ENCODE measurements at regions not wholly inside any gene's neighbourhood (a gene's known extent, or its start where the extent isn't known, plus 50 kb on each side); places are given as distances from the start of the nearest gene placed in this dataset.

- TF ChIP-seq USF1 (IDR thresholded peaks at IDR 0.05) (0 out of 2 replicates have a peak, but pooled peaks have one; percentile 11), ZBTB7A (IDR thresholded peaks at IDR 0.05; ENCODE audit: low read depth) (no peak), EGR1 (IDR thresholded peaks at IDR 0.05) (no peak), CREB1 (IDR thresholded peaks at IDR 0.05; ENCODE audit: low read depth) (no peak)
These were observed 263.4 kb upstream of the SNX7 start for GRCh38 chr1:98398092-98398491.

GRCh38 chr1:98393719-98394118, 267.8 kb upstream of the SNX7 start:
- TF ChIP-seq RAD21 (IDR thresholded peaks at IDR 0.05; ENCODE audit: low read depth) (no peak), TAF1 (IDR thresholded peaks at IDR 0.05; ENCODE audit: low read depth) (no peak), CEBPB (IDR thresholded peaks at IDR 0.05) (no peak), CREB1 (IDR thresholded peaks at IDR 0.05; ENCODE audit: low read depth) (no peak), TEAD4 (IDR thresholded peaks at IDR 0.05) (no peak), EGR1 (IDR thresholded peaks at IDR 0.05) (no peak), FOXM1 (IDR thresholded peaks at IDR 0.05; ENCODE audit: borderline replicate concordance, low read depth) (no peak), YY1 (IDR thresholded peaks at IDR 0.05; ENCODE audit: low read depth) (no peak), ZBTB7A (IDR thresholded peaks at IDR 0.05; ENCODE audit: low read depth) (no peak), USF1 (IDR thresholded peaks at IDR 0.05) (no peak), NFIC (IDR thresholded peaks at IDR 0.05) (no peak), EP300 (IDR thresholded peaks at IDR 0.05; ENCODE audit: borderline replicate concordance) (no peak), TCF12 (IDR thresholded peaks at IDR 0.05; ENCODE audit: low read depth) (no peak), REST (IDR thresholded peaks at IDR 0.05; ENCODE audit: low read depth) (no peak), MAX (IDR thresholded peaks at IDR 0.05) (no peak)

GRCh38 chr1:98391175-98391574, 270.3 kb upstream of the SNX7 start:
- TF ChIP-seq CEBPB (IDR thresholded peaks at IDR 0.05) (no peak), FOXM1 (IDR thresholded peaks at IDR 0.05; ENCODE audit: borderline replicate concordance, low read depth) (no peak), TCF12 (IDR thresholded peaks at IDR 0.05; ENCODE audit: low read depth) (no peak)

- TF ChIP-seq ZBTB7A (IDR thresholded peaks at IDR 0.05; ENCODE audit: low read depth): no peak
- no peak for TF ChIP-seq REST (IDR thresholded peaks at IDR 0.05; ENCODE audit: low read depth)
- no peak for TF ChIP-seq RAD21 (IDR thresholded peaks at IDR 0.05; ENCODE audit: low read depth)
- TF ChIP-seq MAX (IDR thresholded peaks at IDR 0.05): no peak
- TF ChIP-seq TCF12 (IDR thresholded peaks at IDR 0.05; ENCODE audit: low read depth): no peak
- no peak for TF ChIP-seq FOXM1 (IDR thresholded peaks at IDR 0.05; ENCODE audit: borderline replicate concordance, low read depth)
- TF ChIP-seq TEAD4 (IDR thresholded peaks at IDR 0.05): no peak
- no peak for TF ChIP-seq TAF1 (IDR thresholded peaks at IDR 0.05; ENCODE audit: low read depth)
- TF ChIP-seq USF1 (IDR thresholded peaks at IDR 0.05): no peak
- no peak for TF ChIP-seq CEBPB (IDR thresholded peaks at IDR 0.05)
- no peak for TF ChIP-seq NFIC (IDR thresholded peaks at IDR 0.05)
- no peak for TF ChIP-seq EP300 (IDR thresholded peaks at IDR 0.05; ENCODE audit: borderline replicate concordance)
- no peak for TF ChIP-seq CREB1 (IDR thresholded peaks at IDR 0.05; ENCODE audit: low read depth)
- no peak for TF ChIP-seq YY1 (IDR thresholded peaks at IDR 0.05; ENCODE audit: low read depth)
- no peak for TF ChIP-seq EGR1 (IDR thresholded peaks at IDR 0.05)
These were observed 271.7 kb upstream of the SNX7 start for GRCh38 chr1:98389809-98390208.

- no peak for TF ChIP-seq MAX (IDR thresholded peaks at IDR 0.05)
- TF ChIP-seq REST (IDR thresholded peaks at IDR 0.05; ENCODE audit: low read depth): no peak
- TF ChIP-seq YY1 (IDR thresholded peaks at IDR 0.05; ENCODE audit: low read depth): no peak
- no peak for TF ChIP-seq EGR1 (IDR thresholded peaks at IDR 0.05)
- no peak for TF ChIP-seq TEAD4 (IDR thresholded peaks at IDR 0.05)
- no peak for TF ChIP-seq CREB1 (IDR thresholded peaks at IDR 0.05; ENCODE audit: low read depth)
- TF ChIP-seq EP300 (IDR thresholded peaks at IDR 0.05; ENCODE audit: borderline replicate concordance): no peak
- TF ChIP-seq TCF12 (IDR thresholded peaks at IDR 0.05; ENCODE audit: low read depth): no peak
- TF ChIP-seq CEBPB (IDR thresholded peaks at IDR 0.05): no peak
- no peak for TF ChIP-seq NFIC (IDR thresholded peaks at IDR 0.05)
- no peak for TF ChIP-seq USF1 (IDR thresholded peaks at IDR 0.05)
- TF ChIP-seq RAD21 (IDR thresholded peaks at IDR 0.05; ENCODE audit: low read depth): no peak
- no peak for TF ChIP-seq TAF1 (IDR thresholded peaks at IDR 0.05; ENCODE audit: low read depth)
- no peak for TF ChIP-seq FOXM1 (IDR thresholded peaks at IDR 0.05; ENCODE audit: borderline replicate concordance, low read depth)
- TF ChIP-seq ZBTB7A (IDR thresholded peaks at IDR 0.05; ENCODE audit: low read depth): no peak
These were observed 273.1 kb upstream of the SNX7 start for GRCh38 chr1:98388441-98388840.

Measured in Ishikawa (cell line).